ENCODE measurements at regions not wholly inside any gene's neighbourhood (a gene's known extent, or its start where the extent isn't known, plus 50 kb on each side); places are given as distances from the start of the nearest gene placed in this dataset.

- Histone ChIP-seq H3K4me3 (replicated peaks; ENCODE audit: insufficient read depth, low read length) (no peak overlapping the region), H3K27ac (replicated peaks) (no peak overlapping the region), H3K27me3 (ENCODE audit: insufficient read depth, poor library complexity, severe bottlenecking) (no peaks in the 10 kb centered on the region)
- DNase-seq (ENCODE audit: low read depth in 1 of 2, low spot score in 1 of 2), result no peak
- TF ChIP-seq CTCF (IDR thresholded peaks at IDR 0.05; ENCODE audit: insufficient read depth, low read length) (no peak), GABPA (IDR thresholded peaks at IDR 0.05; ENCODE audit: low read depth) (no peak), SPI1 (IDR thresholded peaks at IDR 0.05; ENCODE audit: borderline replicate concordance, low read depth) (no peak), REST (IDR thresholded peaks at IDR 0.05; ENCODE audit: insufficient replicate concordance, low read depth) (no peak), POLR2AphosphoS5 (IDR thresholded peaks at IDR 0.05; ENCODE audit: low read depth) (no peak)
Measured at GRCh38 chr12:58537278-58537677, 383.0 kb downstream of the LRIG3 start.

GRCh38 chr12:58539295-58539694 lies 381.0 kb downstream of the LRIG3 start:
- DNase-seq (ENCODE audit: low read depth in 1 of 2, low spot score in 1 of 2), result no peak
- H3K4me3 ChIP-seq (replicated peaks; ENCODE audit: insufficient read depth, low read length), result no peak overlapping the region
- H3K27me3 ChIP-seq (ENCODE audit: insufficient read depth, poor library complexity, severe bottlenecking), result no peaks in the 10 kb centered on the region
- no peak overlapping the region for H3K27ac ChIP-seq (replicated peaks)
- TF ChIP-seq CTCF (IDR thresholded peaks at IDR 0.05; ENCODE audit: insufficient read depth, low read length) (no peak), POLR2AphosphoS5 (IDR thresholded peaks at IDR 0.05; ENCODE audit: low read depth) (no peak), REST (IDR thresholded peaks at IDR 0.05; ENCODE audit: insufficient replicate concordance, low read depth) (no peak), SPI1 (IDR thresholded peaks at IDR 0.05; ENCODE audit: borderline replicate concordance, low read depth) (no peak), GABPA (IDR thresholded peaks at IDR 0.05; ENCODE audit: low read depth) (no peak)

GRCh38 chr12:58540480-58541299 lies 379.6 kb downstream of the LRIG3 start:
- H3K27ac ChIP-seq (replicated peaks), result no peak overlapping the region
- no peak overlapping the region for H3K4me3 ChIP-seq (replicated peaks; ENCODE audit: insufficient read depth, low read length)
- DNase-seq (ENCODE audit: low read depth in 1 of 2, low spot score in 1 of 2), result peak in 1 of 2 experiments; percentile 60
- H3K27me3 ChIP-seq (ENCODE audit: insufficient read depth, poor library complexity, severe bottlenecking), result no peaks in the 10 kb centered on the region
- peak; percentile 77 for TF ChIP-seq SPI1 (IDR thresholded peaks at IDR 0.05; ENCODE audit: borderline replicate concordance, low read depth)
- TF ChIP-seq CTCF (IDR thresholded peaks at IDR 0.05; ENCODE audit: insufficient read depth, low read length), result peak; percentile 46
- no peak for TF ChIP-seq POLR2AphosphoS5 (IDR thresholded peaks at IDR 0.05; ENCODE audit: low read depth)

Measured in HL-60 (cell line).